IMR-90 (cell line): ENCODE measurements at regions not wholly inside any gene's neighbourhood (a gene's known extent, or its start where the extent isn't known, plus 50 kb on each side); places are given as distances from the start of the nearest gene placed in this dataset.
A peak's percentile ranks its signal among the peaks of the same experiment; 100 is the strongest.

Experiments used
- ATAC-seq: fragments of 200-7000 bp; cut with Tn5 transposase; 2 replicates; pipeline ENCODE4 v1.9.1; 2020; ENCODE audit warnings: low read depth, mild to moderate bottlenecking, moderate library complexity
- BruUV-seq: library from RNA; stranded (reverse); fragments of 400-500 nt; replicated peaks from 2 replicates; lab custom pipeline; 2021; lab: Mats Ljungman, UMichigan
- CTCF ChIA-PET: fragments of 300-600 bp; formaldehyde crosslinking; extraction: SDS; loops from one replicate; lab custom pipeline; 2021; ENCODE audit warnings: antibody characterized with exemption; lab: Yijun Ruan, JAX
- POLR2A ChIA-PET: fragments of 300-600 bp; sonication (Branson Sonifier 250); formaldehyde crosslinking; loops from one replicate; lab custom pipeline; 2022; ENCODE audit warnings: antibody characterized with exemption; ENCODE audit not compliant: unreplicated experiment; lab: Charles Lee
- DNase-seq: peaks from one replicate; pipeline ENCODE4 v3.0.0; 2013
- H2AFZ ChIP-seq: replicated peaks from 2 replicates; pipeline ENCODE3; 2013; ENCODE audit warnings: low read length, mild to moderate bottlenecking; ENCODE audit not compliant: poor library complexity
- H2AK5ac ChIP-seq: 2 replicates; pipeline ENCODE4 v1.6.1; 2013; ENCODE audit warnings: low read depth, low read length, inconsistent platforms
- H2AK9ac ChIP-seq: replicated peaks from 2 replicates; pipeline ENCODE3; 2013; ENCODE audit warnings: mild to moderate bottlenecking, low read depth, low read length, moderate library complexity; ENCODE audit not compliant: poor library complexity
- H2BK120ac ChIP-seq: 2 replicates; pipeline ENCODE4 v1.6.1; 2013; ENCODE audit warnings: low read depth, low read length, inconsistent platforms
- H2BK15ac ChIP-seq: 3 replicates; pipeline ENCODE4 v1.6.1; 2013; ENCODE audit warnings: low read depth, low read length, inconsistent platforms
- H2BK20ac ChIP-seq: 2 replicates; pipeline ENCODE4 v1.6.1; 2013; ENCODE audit warnings: low read depth, mild to moderate bottlenecking, inconsistent platforms, low read length, moderate library complexity
- H2BK5ac ChIP-seq: 2 replicates; pipeline ENCODE4 v1.6.1; 2013; ENCODE audit warnings: mild to moderate bottlenecking, low read depth, low read length, inconsistent platforms; ENCODE audit not compliant: poor library complexity, severe bottlenecking
- H3K14ac ChIP-seq: replicated peaks from 2 replicates; pipeline ENCODE4 v1.6.1; 2013; ENCODE audit warnings: low read depth, low read length, inconsistent platforms
- H3K18ac ChIP-seq: 2 replicates; pipeline ENCODE4 v1.6.1; 2013; ENCODE audit warnings: low read depth, low read length, control low read depth
- H3K23ac ChIP-seq: 2 replicates; pipeline ENCODE4 v1.6.1; 2013; ENCODE audit warnings: low read depth, low read length, inconsistent platforms
- H3K27ac ChIP-seq: 2 replicates; pipeline ENCODE4 v1.5.1; 2013; ENCODE audit warnings: mild to moderate bottlenecking, control low read depth, low read length; ENCODE audit not compliant: insufficient read depth
- H3K27me3 ChIP-seq: 2 replicates; pipeline ENCODE4 v1.6.1; 2013; ENCODE audit warnings: low read length; ENCODE audit not compliant: control insufficient read depth, insufficient read depth
- H3K36me3 ChIP-seq: 2 replicates; pipeline ENCODE4 v1.6.1; 2013; ENCODE audit warnings: low read length, mixed read lengths; ENCODE audit not compliant: control insufficient read depth, insufficient read depth
- H3K4ac ChIP-seq: 2 replicates; pipeline ENCODE4 v1.6.1; 2013; ENCODE audit warnings: low read depth, low read length, inconsistent platforms
- H3K4me1 ChIP-seq: 2 replicates; pipeline ENCODE4 v1.6.1; 2013; ENCODE audit warnings: low read length, mixed read lengths; ENCODE audit not compliant: control insufficient read depth, insufficient read depth
- H3K4me2 ChIP-seq: 2 replicates; pipeline ENCODE4 v1.6.1; 2013; ENCODE audit warnings: low read depth, mild to moderate bottlenecking, control low read depth, low read length, moderate library complexity
- H3K4me3 ChIP-seq: 2 replicates; pipeline ENCODE4 v1.5.1; 2013; ENCODE audit warnings: low read depth, mild to moderate bottlenecking, control low read depth, low read length, moderate library complexity; ENCODE audit not compliant: insufficient read depth
- H3K56ac ChIP-seq: 2 replicates; pipeline ENCODE4 v1.6.1; 2013; ENCODE audit warnings: low read length, inconsistent platforms; ENCODE audit not compliant: insufficient read depth; ENCODE audit errors: extremely low read depth
- H3K79me1 ChIP-seq, 2 experiments: 2 replicates each; pipeline ENCODE4 v1.6.1; 2013; ENCODE audit warnings: low read length in 2 of 2, inconsistent platforms in 1 of 2, low read depth in 1 of 2
- H3K9ac ChIP-seq: 2 replicates; pipeline ENCODE4 v1.6.1; 2013; ENCODE audit warnings: low read depth, low read length, control low read depth
- H3K9me1 ChIP-seq: 2 replicates; pipeline ENCODE4 v1.6.1; 2013; ENCODE audit warnings: low read length, inconsistent platforms; ENCODE audit not compliant: insufficient read depth
- H3K9me3 ChIP-seq: 2 replicates; pipeline ENCODE4 v1.6.1; 2013; ENCODE audit warnings: low read length; ENCODE audit not compliant: control insufficient read depth, insufficient read depth
- H4K20me1 ChIP-seq: 2 replicates; pipeline ENCODE4 v1.6.1; 2013; ENCODE audit warnings: low read length, inconsistent platforms; ENCODE audit not compliant: insufficient read depth
- H4K5ac ChIP-seq: 2 replicates; pipeline ENCODE4 v1.6.1; 2013; ENCODE audit warnings: mild to moderate bottlenecking, low read depth, low read length, control low read depth
- H4K8ac ChIP-seq, 2 experiments: 2 replicates each; pipeline ENCODE4 v1.6.1; 2013; ENCODE audit warnings: low read depth in 2 of 2, low read length in 2 of 2, control low read depth in 1 of 2, inconsistent platforms in 1 of 2
- H4K91ac ChIP-seq: 2 replicates; pipeline ENCODE4 v1.6.1; 2013; ENCODE audit warnings: low read depth, low read length, inconsistent platforms; ENCODE audit not compliant: insufficient read depth
- MAFK ChIP-seq: IDR thresholded peaks from 2 replicates; pipeline ENCODE4 v1.6.1; 2012; ENCODE audit warnings: low read depth, low read length, improper control_type of control experiment
- MAZ ChIP-seq: IDR thresholded peaks from 2 replicates; pipeline ENCODE4 v1.6.1; 2012; ENCODE audit warnings: low read depth, mild to moderate bottlenecking, low read length, improper control_type of control experiment, moderate library complexity, borderline replicate concordance
- WGBS, 2 experiments: methylation state at CpG; one replicate each; pipeline versions ENCODE4 v1.1.5 to v1.1.7; 2013; ENCODE audit warnings: missing lambda C conversion rate in 2 of 2; ENCODE audit not compliant: insufficient read length in 1 of 2; ENCODE audit errors: extremely low coverage in 2 of 2; 5-methylcytosine and 5-hydroxymethylcytosine counted together
- dilution Hi-C: fragments of 300-500 bp; cut with HindIII; formaldehyde crosslinking; loops from one replicate; pipeline ENCODE4 v1.14.3; 2018; ENCODE audit warnings: low sequenced_read_pairs; ENCODE audit not compliant: unreplicated experiment
- in situ Hi-C: fragments of 300-500 bp; cut with MboI; formaldehyde crosslinking; loops from 3 replicates; pipeline ENCODE4 v1.14.3; 2019; ENCODE audit warnings: low sequenced_read_pairs, inconsistent platforms, mixed read lengths
- intact Hi-C: fragments of 100-400 bp; cut with micrococcal nuclease; formaldehyde crosslinking; loops from 2 replicates; pipeline ENCODE4 v1.10.0; 2022
- TF ChIP-seq, protein P1 (sequence below): fragments of 150-350 bp; IDR thresholded peaks from 2 replicates; pipeline ENCODE4 v1.6.1; 2017; ENCODE audit warnings: mild to moderate bottlenecking, antibody characterized with exemption, low read length, low read depth

DNA sequence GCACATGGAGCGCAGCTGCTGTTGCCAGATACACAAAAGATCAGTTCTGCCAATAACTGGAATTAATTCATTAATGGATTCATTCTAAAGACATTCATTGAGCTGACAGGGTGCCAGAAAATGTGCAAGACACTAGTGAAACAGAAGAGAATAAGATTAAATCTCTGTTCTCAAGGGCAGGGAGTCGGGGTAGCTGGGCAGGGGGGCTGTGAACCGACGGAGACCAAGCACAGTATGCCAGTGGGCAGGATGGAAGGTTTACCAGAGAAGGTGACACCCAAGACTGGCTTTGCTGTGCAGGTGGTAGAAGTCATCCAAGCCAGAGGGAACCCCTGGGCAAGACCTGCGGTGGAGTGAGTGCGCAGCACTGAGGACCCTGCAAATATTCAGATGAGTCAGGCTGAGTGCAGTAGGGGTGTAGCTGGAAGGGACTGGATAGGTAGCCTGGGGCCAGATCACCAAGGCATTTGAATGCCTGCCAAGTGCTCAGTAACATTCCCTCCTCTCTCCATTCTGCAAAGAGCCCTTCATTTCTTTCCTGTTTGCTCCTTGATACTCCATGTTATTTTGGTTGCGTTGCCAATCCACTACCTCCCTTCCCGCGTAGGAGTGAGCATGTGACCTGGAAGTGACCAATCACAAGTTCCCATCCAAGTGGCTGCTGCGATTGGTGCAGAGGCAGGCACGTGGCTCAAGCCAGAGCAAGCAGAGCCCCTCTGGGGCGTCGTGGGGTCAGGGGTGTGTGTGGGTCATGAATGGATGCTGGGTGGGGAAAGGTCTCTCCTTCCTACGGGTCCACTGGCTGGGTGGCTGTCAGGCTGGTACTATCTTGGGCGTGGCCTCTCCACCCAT is 413.1 kb downstream of the PTPRU start:
- H3K56ac ChIP-seq: no peak overlapping the region
- in situ Hi-C loops (no loop called here), dilution Hi-C loops (no loop called here), intact Hi-C loops (no loop called here)
- H3K14ac ChIP-seq: no peak overlapping the region
- no peaks in the 10 kb centered on the region for H4K20me1 ChIP-seq
- H3K27me3 ChIP-seq: peaks cover 4% of the 10 kb centered on the region
- H2AK5ac ChIP-seq: no peak overlapping the region
- H3K18ac ChIP-seq: no peak overlapping the region
- peak overlapping the region; percentile 14 for H2AFZ ChIP-seq
- TF ChIP-seq, protein P1, sequence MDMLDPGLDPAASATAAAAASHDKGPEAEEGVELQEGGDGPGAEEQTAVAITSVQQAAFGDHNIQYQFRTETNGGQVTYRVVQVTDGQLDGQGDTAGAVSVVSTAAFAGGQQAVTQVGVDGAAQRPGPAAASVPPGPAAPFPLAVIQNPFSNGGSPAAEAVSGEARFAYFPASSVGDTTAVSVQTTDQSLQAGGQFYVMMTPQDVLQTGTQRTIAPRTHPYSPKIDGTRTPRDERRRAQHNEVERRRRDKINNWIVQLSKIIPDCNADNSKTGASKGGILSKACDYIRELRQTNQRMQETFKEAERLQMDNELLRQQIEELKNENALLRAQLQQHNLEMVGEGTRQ: peak; percentile 30; the same call in 1 of the 2 replicates
- TF ChIP-seq MAZ (no peak), MAFK (no peak)
- H3K4me3 ChIP-seq: no peak overlapping the region
- no peaks in the 10 kb centered on the region for H3K36me3 ChIP-seq
- POLR2A ChIA-PET: no interaction called here
- no peaks in the 10 kb centered on the region for H3K4me1 ChIP-seq
- no peak overlapping the region for H2AK9ac ChIP-seq
- no TSS peak for BruUV-seq
- no peak overlapping the region for H4K8ac ChIP-seq
- H2BK15ac ChIP-seq: no peak overlapping the region
- DNase-seq: no peak
- no peaks in the 10 kb centered on the region for H3K9me1 ChIP-seq
- H3K23ac ChIP-seq: no peak overlapping the region
- no peak overlapping the region for H2BK5ac ChIP-seq
- WGBS, 2 experiments: 67% methylated on average over 1 of the region's 15 CpGs; no CpG with 5 or more reads in 1 of the 2 experiments
- CTCF ChIA-PET: no interaction called here
- H3K27ac ChIP-seq: no peak overlapping the region
- H3K4ac ChIP-seq: no peak overlapping the region
- H2BK20ac ChIP-seq: no peak overlapping the region
- H2BK120ac ChIP-seq: no peak overlapping the region
- no peak overlapping the region for H3K4me2 ChIP-seq
- no peak overlapping the region for H3K9ac ChIP-seq
- no peak for ATAC-seq
- H4K91ac ChIP-seq: no peak overlapping the region
- no peaks in the 10 kb centered on the region for H3K9me3 ChIP-seq
- no peak overlapping the region for H4K5ac ChIP-seq
- no peaks in the 10 kb centered on the region for H3K79me1 ChIP-seq
